Rectal smooth muscle tissue (tissue), 1 donor: ENCODE measurements at regions not wholly inside any gene's neighbourhood (a gene's known extent, or its start where the extent isn't known, plus 50 kb on each side); places are given as distances from the start of the nearest gene placed in this dataset.

ENCODE experiments used
- H3K27ac ChIP-seq: one replicate; pipeline ENCODE4 v1.7.0; 2013; ENCODE audit warnings: low read depth, low read length, inconsistent platforms
- H3K27me3 ChIP-seq: one replicate; pipeline ENCODE4 v1.7.0; 2013; ENCODE audit warnings: low read length; ENCODE audit not compliant: control insufficient read depth, insufficient read depth
- H3K36me3 ChIP-seq: one replicate; pipeline ENCODE4 v1.7.0; 2013; ENCODE audit warnings: low read length; ENCODE audit not compliant: control insufficient read depth, insufficient read depth
- H3K4me1 ChIP-seq: one replicate; pipeline ENCODE4 v1.7.0; 2013; ENCODE audit warnings: low read length; ENCODE audit not compliant: control insufficient read depth, insufficient read depth
- H3K4me3 ChIP-seq: one replicate; pipeline ENCODE4 v1.7.0; 2013; ENCODE audit warnings: low read length
- H3K9ac ChIP-seq: one replicate; pipeline ENCODE4 v1.7.0; 2013; ENCODE audit warnings: low read length

GRCh38 chr3:70607469-70607868, 295.0 kb upstream of the MDFIC2 start:
- Histone ChIP-seq H3K27me3 (no peaks in the 10 kb centered on the region), H3K9ac (no peak overlapping the region), H3K27ac (no peak overlapping the region), H3K36me3 (no peaks in the 10 kb centered on the region), H3K4me3 (no peak overlapping the region), H3K4me1 (no peaks in the 10 kb centered on the region)

- Histone ChIP-seq H3K27me3 (no peaks in the 10 kb centered on the region), H3K36me3 (no peaks in the 10 kb centered on the region), H3K9ac (no peak overlapping the region), H3K4me1 (no peaks in the 10 kb centered on the region), H3K27ac (no peak overlapping the region), H3K4me3 (no peak overlapping the region)
Measured at GRCh38 chr3:70606018-70606417, 293.6 kb upstream of the MDFIC2 start.

GRCh38 chr3:70603103-70603502, 290.7 kb upstream of the MDFIC2 start:
- Histone ChIP-seq H3K27me3 (no peaks in the 10 kb centered on the region), H3K4me3 (no peak overlapping the region), H3K36me3 (no peaks in the 10 kb centered on the region), H3K27ac (no peak overlapping the region), H3K9ac (no peak overlapping the region), H3K4me1 (no peaks in the 10 kb centered on the region)

GRCh38 chr3:70597312-70597711, 284.9 kb upstream of the MDFIC2 start:
- H3K27me3 ChIP-seq = no peaks in the 10 kb centered on the region
- H3K36me3 ChIP-seq = no peaks in the 10 kb centered on the region
- no peak overlapping the region for H3K27ac ChIP-seq
- no peak overlapping the region for H3K4me3 ChIP-seq
- no peak overlapping the region for H3K9ac ChIP-seq
- H3K4me1 ChIP-seq = no peaks in the 10 kb centered on the region

- no peaks in the 10 kb centered on the region for H3K4me1 ChIP-seq
- H3K4me3 ChIP-seq = no peak overlapping the region
- no peaks in the 10 kb centered on the region for H3K27me3 ChIP-seq
- H3K9ac ChIP-seq = no peak overlapping the region
- no peaks in the 10 kb centered on the region for H3K36me3 ChIP-seq
- no peak overlapping the region for H3K27ac ChIP-seq
Measured at GRCh38 chr3:70583682-70584081, 271.2 kb upstream of the MDFIC2 start.

DNA sequence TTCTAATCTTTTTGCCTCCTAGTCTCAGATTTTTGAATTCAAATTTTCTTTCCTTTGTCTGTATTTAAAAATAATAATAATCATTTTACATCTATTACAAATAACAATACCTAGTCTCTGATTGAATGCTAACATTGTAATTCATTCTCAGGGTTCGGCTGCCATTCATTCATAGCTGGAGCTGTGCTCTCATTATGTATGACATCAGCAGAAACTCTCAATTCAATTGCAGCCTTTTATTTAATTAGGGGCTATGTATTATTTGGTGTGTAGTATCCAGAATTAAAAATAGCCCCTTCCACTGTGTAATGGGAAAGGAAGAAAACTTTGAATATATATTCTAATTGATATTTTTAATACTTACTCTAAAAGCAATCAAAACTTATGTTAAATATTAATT, 270.4 kb upstream of the MDFIC2 start:
- H3K9ac ChIP-seq = no peak overlapping the region
- no peaks in the 10 kb centered on the region for H3K27me3 ChIP-seq
- no peak overlapping the region for H3K27ac ChIP-seq
- no peaks in the 10 kb centered on the region for H3K36me3 ChIP-seq
- no peaks in the 10 kb centered on the region for H3K4me1 ChIP-seq
- H3K4me3 ChIP-seq = no peak overlapping the region

DNA sequence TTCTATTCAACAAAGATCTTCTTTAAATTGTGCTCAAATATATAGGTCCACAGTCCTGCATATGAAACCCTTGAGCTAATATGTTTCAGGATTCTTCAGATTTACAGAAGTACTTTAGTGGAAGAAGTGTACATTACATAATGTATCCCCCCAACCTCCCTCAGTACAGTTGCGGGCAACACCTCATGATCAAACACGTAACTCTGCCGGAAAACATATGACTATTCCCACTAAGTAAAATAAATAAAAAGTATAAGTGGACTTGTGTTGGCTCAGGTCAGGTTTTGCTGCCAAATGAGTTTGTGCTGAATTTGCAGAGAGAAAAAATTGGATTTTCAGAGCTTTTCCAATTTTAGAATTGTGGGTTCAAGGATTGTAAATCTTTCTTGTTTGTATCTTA, 267.6 kb upstream of the MDFIC2 start:
- Histone ChIP-seq H3K27ac (no peak overlapping the region), H3K9ac (no peak overlapping the region), H3K27me3 (no peaks in the 10 kb centered on the region), H3K4me3 (no peak overlapping the region), H3K36me3 (no peaks in the 10 kb centered on the region), H3K4me1 (no peaks in the 10 kb centered on the region)

DNA sequence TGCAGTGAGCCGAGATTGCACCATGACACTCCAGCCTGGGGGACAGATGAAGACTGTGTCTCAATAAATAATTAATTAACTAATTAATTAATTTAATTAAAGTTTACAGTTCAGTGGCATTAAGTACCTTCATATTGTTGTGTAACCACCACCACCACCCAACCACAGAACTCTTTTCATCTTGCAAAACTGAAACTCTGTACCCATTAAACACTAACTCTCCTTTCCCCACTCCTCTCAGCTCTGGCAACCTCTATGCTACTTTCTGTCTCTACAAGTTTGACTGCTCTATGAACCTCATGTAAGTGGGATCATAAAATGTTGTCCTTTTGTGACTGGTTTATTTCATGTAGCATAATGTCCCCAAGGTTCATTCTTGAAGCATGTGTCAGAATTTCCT, 259.3 kb upstream of the MDFIC2 start:
- H3K4me1 ChIP-seq = no peaks in the 10 kb centered on the region
- H3K27me3 ChIP-seq = no peaks in the 10 kb centered on the region
- no peak overlapping the region for H3K9ac ChIP-seq
- no peaks in the 10 kb centered on the region for H3K36me3 ChIP-seq
- no peak overlapping the region for H3K27ac ChIP-seq
- no peak overlapping the region for H3K4me3 ChIP-seq

- Histone ChIP-seq H3K4me1 (no peaks in the 10 kb centered on the region), H3K36me3 (no peaks in the 10 kb centered on the region), H3K4me3 (no peak overlapping the region), H3K9ac (no peak overlapping the region), H3K27ac (no peak overlapping the region), H3K27me3 (no peaks in the 10 kb centered on the region)
Measured at GRCh38 chr3:70570584-70570983, 258.1 kb upstream of the MDFIC2 start.

DNA sequence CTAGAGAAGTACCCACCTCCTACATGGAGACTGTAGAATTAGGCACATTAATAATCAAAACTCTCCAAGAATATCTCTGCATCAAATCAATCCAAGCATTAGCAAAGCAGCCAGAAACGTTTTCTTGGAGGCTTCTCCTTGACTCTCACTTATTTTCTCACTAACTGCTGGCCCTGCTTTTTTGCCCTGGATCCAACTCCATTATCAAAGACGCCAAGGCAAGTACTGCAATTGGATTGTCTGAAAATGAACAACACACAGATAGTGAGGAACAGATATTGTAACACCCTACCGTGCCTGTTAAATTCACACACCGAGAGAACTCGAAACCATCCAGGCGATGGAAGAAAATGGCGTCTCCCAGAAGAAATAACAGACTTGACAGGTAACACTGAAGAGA, 256.2 kb upstream of the MDFIC2 start:
- no peak overlapping the region for H3K9ac ChIP-seq

DNA sequence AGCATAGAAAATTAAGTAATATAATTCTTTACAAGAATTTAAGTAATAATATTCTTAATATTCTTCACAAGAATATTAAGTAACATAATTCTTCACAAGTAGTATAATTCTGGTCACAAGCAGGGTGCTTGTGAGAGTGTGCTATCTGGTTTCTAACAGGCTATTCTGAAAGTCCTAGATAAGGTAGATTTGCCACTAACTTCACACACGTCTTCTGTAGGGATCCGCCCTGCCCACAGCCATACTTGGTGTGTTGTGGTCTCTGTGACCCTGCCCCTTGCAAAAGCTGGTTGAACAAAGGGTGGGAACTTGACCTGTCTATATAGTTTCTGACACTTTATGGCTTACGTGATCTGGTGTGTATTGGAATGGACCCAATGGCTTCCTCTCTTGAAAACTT, 253.4 kb upstream of the MDFIC2 start:
- Histone ChIP-seq H3K27ac (no peak overlapping the region), H3K36me3 (no peaks in the 10 kb centered on the region), H3K9ac (no peak overlapping the region), H3K27me3 (no peaks in the 10 kb centered on the region), H3K4me1 (no peaks in the 10 kb centered on the region), H3K4me3 (no peak overlapping the region)

More for the DNA sequence above, 256.2 kb upstream of the MDFIC2 start:
- H3K4me3 ChIP-seq = no peak overlapping the region
- H3K4me1 ChIP-seq = no peaks in the 10 kb centered on the region
- no peaks in the 10 kb centered on the region for H3K27me3 ChIP-seq
- no peaks in the 10 kb centered on the region for H3K36me3 ChIP-seq
- no peak overlapping the region for H3K27ac ChIP-seq

DNA sequence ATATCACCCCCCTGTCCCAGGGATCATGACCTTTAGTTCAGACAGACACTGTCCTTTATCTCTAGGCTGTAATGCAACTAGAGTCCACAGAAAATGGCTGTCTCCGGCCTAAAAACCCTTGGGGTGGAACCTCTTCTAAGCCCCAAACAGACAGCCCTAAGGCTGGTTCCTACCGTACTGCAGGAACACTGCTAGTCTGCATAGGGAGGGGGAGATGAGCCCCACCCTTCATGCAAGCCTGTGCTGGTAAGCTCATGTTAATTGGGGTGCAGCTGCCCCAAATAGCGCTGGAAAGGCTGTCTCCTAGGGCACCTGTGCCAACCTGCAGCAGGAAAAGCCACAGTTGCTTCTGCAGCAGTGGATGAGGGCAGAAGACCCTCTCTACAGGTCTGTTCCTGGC, 252.1 kb upstream of the MDFIC2 start:
- no peaks in the 10 kb centered on the region for H3K36me3 ChIP-seq
- no peaks in the 10 kb centered on the region for H3K4me1 ChIP-seq
- no peak overlapping the region for H3K9ac ChIP-seq
- H3K27ac ChIP-seq = no peak overlapping the region
- H3K27me3 ChIP-seq = no peaks in the 10 kb centered on the region
- H3K4me3 ChIP-seq = no peak overlapping the region

GRCh38 chr3:70561796-70562195, 249.4 kb upstream of the MDFIC2 start:
- no peaks in the 10 kb centered on the region for H3K36me3 ChIP-seq
- H3K4me3 ChIP-seq = no peak overlapping the region
- no peak overlapping the region for H3K27ac ChIP-seq
- H3K9ac ChIP-seq = no peak overlapping the region
- H3K4me1 ChIP-seq = no peaks in the 10 kb centered on the region
- no peaks in the 10 kb centered on the region for H3K27me3 ChIP-seq

DNA sequence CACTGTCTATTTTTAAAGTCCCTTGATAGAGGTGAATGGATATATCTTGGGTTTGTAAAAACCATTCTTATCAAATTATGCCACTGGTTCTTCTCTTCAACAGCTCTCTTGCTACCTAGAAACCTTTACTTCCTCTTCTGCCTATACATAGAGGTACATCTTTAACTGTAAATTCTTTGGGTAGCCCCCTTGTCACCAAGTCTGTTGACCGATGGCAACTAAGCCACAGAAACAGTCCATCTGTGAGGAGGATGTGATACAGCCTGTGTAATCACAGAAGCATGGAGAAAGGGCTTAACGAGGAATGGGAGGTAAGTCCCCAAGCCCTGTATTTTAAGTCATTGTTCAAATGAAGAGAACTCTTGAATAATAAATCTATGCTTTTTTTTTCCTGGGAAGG, 246.5 kb upstream of the MDFIC2 start:
- Histone ChIP-seq H3K9ac (no peak overlapping the region), H3K4me1 (no peaks in the 10 kb centered on the region), H3K27me3 (no peaks in the 10 kb centered on the region)

More for the DNA sequence above, 246.5 kb upstream of the MDFIC2 start:
- H3K4me3 ChIP-seq = no peak overlapping the region
- H3K27ac ChIP-seq = no peak overlapping the region
- no peaks in the 10 kb centered on the region for H3K36me3 ChIP-seq
